ENCODE measurements at regions not wholly inside any gene's neighbourhood (a gene's known extent, or its start where the extent isn't known, plus 50 kb on each side); places are given as distances from the start of the nearest gene placed in this dataset.

- no peaks in the 10 kb centered on the region; the same call in 1 of the 2 replicates for H3K4me1 ChIP-seq (ENCODE audit: low read length)
- no peak overlapping the region for H3K9ac ChIP-seq (ENCODE audit: low read length)
- H3K4me2 ChIP-seq (ENCODE audit: low read length), result no peak overlapping the region
- TF ChIP-seq CTCF (IDR thresholded peaks at IDR 0.05; ENCODE audit: low read depth, low read length) (no peak), EZH2phosphoT487 (IDR thresholded peaks at IDR 0.05; ENCODE audit: low read depth) (no peak)
- H3K27me3 ChIP-seq (ENCODE audit: low read depth, low read length), result no peaks in the 10 kb centered on the region
- no peaks in the 10 kb centered on the region for H3K79me2 ChIP-seq (ENCODE audit: low read length)
- no peak overlapping the region for H3K4me3 ChIP-seq (ENCODE audit: low read length)
- no peaks in the 10 kb centered on the region for H4K20me1 ChIP-seq (ENCODE audit: insufficient read depth, low read length)
- H2AFZ ChIP-seq (ENCODE audit: low read depth, low read length), result no peak overlapping the region
- no peak overlapping the region for H3K27ac ChIP-seq (ENCODE audit: low read length)
- no peaks in the 10 kb centered on the region for H3K9me3 ChIP-seq (ENCODE audit: insufficient read depth, low read length)
- no peaks in the 10 kb centered on the region for H3K36me3 ChIP-seq (replicated peaks; ENCODE audit: low read depth, low read length)
Measured at GRCh38 chrX:86917959-86918358, 599.6 kb upstream of the KLHL4 start.

GRCh38 chrX:86930419-86930818 lies 587.2 kb upstream of the KLHL4 start:
- no peak overlapping the region for H2AFZ ChIP-seq (ENCODE audit: low read depth, low read length)
- H3K9me3 ChIP-seq (ENCODE audit: insufficient read depth, low read length), result no peaks in the 10 kb centered on the region
- H4K20me1 ChIP-seq (ENCODE audit: insufficient read depth, low read length), result no peaks in the 10 kb centered on the region
- no peaks in the 10 kb centered on the region for H3K4me1 ChIP-seq (ENCODE audit: low read length)
- no peak overlapping the region for H3K27ac ChIP-seq (ENCODE audit: low read length)
- no peak overlapping the region for H3K4me3 ChIP-seq (ENCODE audit: low read length)
- H3K4me2 ChIP-seq (ENCODE audit: low read length), result no peak overlapping the region
- no peak overlapping the region for H3K9ac ChIP-seq (ENCODE audit: low read length)
- no peaks in the 10 kb centered on the region for H3K79me2 ChIP-seq (ENCODE audit: low read length)
- no peaks in the 10 kb centered on the region for H3K27me3 ChIP-seq (ENCODE audit: low read depth, low read length)
- H3K36me3 ChIP-seq (replicated peaks; ENCODE audit: low read depth, low read length), result no peaks in the 10 kb centered on the region
- TF ChIP-seq CTCF (IDR thresholded peaks at IDR 0.05; ENCODE audit: low read depth, low read length) (no peak), EZH2phosphoT487 (IDR thresholded peaks at IDR 0.05; ENCODE audit: low read depth) (no peak)

GRCh38 chrX:86935988-86936387 lies 581.6 kb upstream of the KLHL4 start:
- no peak for TF ChIP-seq CTCF (IDR thresholded peaks at IDR 0.05; ENCODE audit: low read depth, low read length)
- TF ChIP-seq EZH2phosphoT487 (IDR thresholded peaks at IDR 0.05; ENCODE audit: low read depth), result no peak
- Histone ChIP-seq H2AFZ (ENCODE audit: low read depth, low read length) (no peak overlapping the region), H3K27me3 (ENCODE audit: low read depth, low read length) (no peaks in the 10 kb centered on the region)

GRCh38 chrX:86946569-86946968 lies 571.0 kb upstream of the KLHL4 start:
- H3K9me3 ChIP-seq (ENCODE audit: insufficient read depth, low read length), result no peaks in the 10 kb centered on the region

More at GRCh38 chrX:86935988-86936387, 581.6 kb upstream of the KLHL4 start:
- Histone ChIP-seq H3K27ac (ENCODE audit: low read length) (no peak overlapping the region), H4K20me1 (ENCODE audit: insufficient read depth, low read length) (no peaks in the 10 kb centered on the region), H3K79me2 (ENCODE audit: low read length) (no peaks in the 10 kb centered on the region), H3K4me1 (ENCODE audit: low read length) (no peaks in the 10 kb centered on the region), H3K36me3 (replicated peaks; ENCODE audit: low read depth, low read length) (no peaks in the 10 kb centered on the region), H3K9ac (ENCODE audit: low read length) (no peak overlapping the region), H3K4me3 (ENCODE audit: low read length) (no peak overlapping the region), H3K4me2 (ENCODE audit: low read length) (no peak overlapping the region), H3K9me3 (ENCODE audit: insufficient read depth, low read length) (no peaks in the 10 kb centered on the region)

More at GRCh38 chrX:86946569-86946968, 571.0 kb upstream of the KLHL4 start:
- no peaks in the 10 kb centered on the region for H3K79me2 ChIP-seq (ENCODE audit: low read length)
- no peak overlapping the region for H3K27ac ChIP-seq (ENCODE audit: low read length)
- no peak overlapping the region for H3K4me2 ChIP-seq (ENCODE audit: low read length)
- no peak overlapping the region for H3K4me3 ChIP-seq (ENCODE audit: low read length)
- peak; percentile 74 for TF ChIP-seq CTCF (IDR thresholded peaks at IDR 0.05; ENCODE audit: low read depth, low read length)
- no peak for TF ChIP-seq EZH2phosphoT487 (IDR thresholded peaks at IDR 0.05; ENCODE audit: low read depth)
- H3K27me3 ChIP-seq (ENCODE audit: low read depth, low read length), result no peaks in the 10 kb centered on the region
- no peaks in the 10 kb centered on the region for H3K36me3 ChIP-seq (replicated peaks; ENCODE audit: low read depth, low read length)
- no peaks in the 10 kb centered on the region for H3K4me1 ChIP-seq (ENCODE audit: low read length)
- no peak overlapping the region for H3K9ac ChIP-seq (ENCODE audit: low read length)
- no peaks in the 10 kb centered on the region for H4K20me1 ChIP-seq (ENCODE audit: insufficient read depth, low read length)
- no peak overlapping the region for H2AFZ ChIP-seq (ENCODE audit: low read depth, low read length)
